Keratinocyte (primary cell): ENCODE measurements at regions not wholly inside any gene's neighbourhood (a gene's known extent, or its start where the extent isn't known, plus 50 kb on each side); places are given as distances from the start of the nearest gene placed in this dataset.
"Not testable (repeated sequence)": the region's sequence is repeated elsewhere in the genome, so short reads cannot be mapped to it uniquely, and the experiment has no call there.

Experiments
- DNase-seq: peaks from one replicate; pipeline ENCODE4 v3.0.0-alpha.2; 2011; ENCODE audit warnings: low read depth, missing footprints, low spot score
- FAIRE-seq: peaks from 2 replicates; lab custom pipeline; 2011; peaks lifted over from hg19 to GRCh38; lab: Jason Lieb, UNC
- H2AFZ ChIP-seq: 2 replicates; pipeline ENCODE4 v1.6.0; 2012; ENCODE audit warnings: low read length, control low read depth, inconsistent platforms; ENCODE audit not compliant: control insufficient read depth
- H3K27ac ChIP-seq: 2 replicates; pipeline ENCODE4 v1.5.1; 2011; ENCODE audit warnings: low read length; ENCODE audit not compliant: control insufficient read depth, insufficient read depth
- H3K27me3 ChIP-seq: 3 replicates; pipeline ENCODE4 v1.6.0; 2011; ENCODE audit warnings: low read length; ENCODE audit not compliant: control insufficient read depth, insufficient read depth; ENCODE audit errors: extremely low read depth
- H3K36me3 ChIP-seq, 2 experiments: 2 replicates in 1 of 2; 3 replicates in 1 of 2; pipeline ENCODE4 v1.5.1; 2011; ENCODE audit warnings: low read length in 2 of 2, mild to moderate bottlenecking in 1 of 2; ENCODE audit not compliant: control insufficient read depth in 2 of 2, insufficient read depth in 2 of 2; ENCODE audit errors: extremely low read depth in 1 of 2
- H3K4me1 ChIP-seq: 3 replicates; pipeline ENCODE4 v1.5.1; 2011; ENCODE audit warnings: low read length; ENCODE audit not compliant: control insufficient read depth, insufficient read depth; ENCODE audit errors: extremely low read depth
- H3K4me2 ChIP-seq: 3 replicates; pipeline ENCODE4 v1.6.0; 2011; ENCODE audit warnings: low read depth, low read length; ENCODE audit not compliant: control insufficient read depth, insufficient read depth; ENCODE audit errors: extremely low read depth
- H3K4me3 ChIP-seq, 3 experiments: fragments of 200-600 bp in 1 of 3; sonication (generic) in 1 of 3; 2 replicates in 2 of 3; 3 replicates in 1 of 3; pipeline ENCODE4 v1.5.1; 2011 to 2016; ENCODE audit warnings: low read length in 3 of 3, mild to moderate bottlenecking in 3 of 3, control low read depth in 2 of 3, inconsistent platforms in 1 of 3, low read depth in 1 of 3, mixed read lengths in 1 of 3, mixed run types in 1 of 3, moderate library complexity in 1 of 3; ENCODE audit not compliant: control insufficient read depth in 2 of 3, insufficient read depth in 2 of 3; ENCODE audit errors: extremely low read depth in 1 of 3
- H3K79me2 ChIP-seq: 2 replicates; pipeline ENCODE4 v1.6.0; 2012; ENCODE audit warnings: low read length; ENCODE audit not compliant: control insufficient read depth, insufficient read depth
- H3K9ac ChIP-seq: 3 replicates; pipeline ENCODE4 v1.6.0; 2011; ENCODE audit warnings: low read length; ENCODE audit not compliant: control insufficient read depth, insufficient read depth; ENCODE audit errors: extremely low read depth
- H3K9me1 ChIP-seq: 3 replicates; pipeline ENCODE4 v1.6.0; 2011; ENCODE audit warnings: low read length; ENCODE audit not compliant: control insufficient read depth, insufficient read depth; ENCODE audit errors: extremely low read depth
- H3K9me3 ChIP-seq: 2 replicates; pipeline ENCODE4 v1.5.1; 2012; ENCODE audit warnings: low read depth, low read length; ENCODE audit not compliant: control insufficient read depth
- H4K20me1 ChIP-seq: 3 replicates; pipeline ENCODE4 v1.6.0; 2011; ENCODE audit warnings: low read length; ENCODE audit not compliant: control insufficient read depth, insufficient read depth; ENCODE audit errors: extremely low read depth
- EZH2 ChIP-seq: IDR thresholded peaks from one replicate; pipeline ENCODE4 v1.6.1; 2012; ENCODE audit warnings: inconsistent platforms, mild to moderate bottlenecking, low read length, moderate library complexity
- dilution Hi-C: fragments of 300-500 bp; cut with MboI; formaldehyde crosslinking; loops from one replicate; pipeline ENCODE4 v1.7.0; 2020; ENCODE audit warnings: low sequenced_read_pairs; ENCODE audit not compliant: extremely low pct_ligation_motif_present
- TF ChIP-seq, protein P1 (sequence below), 3 experiments: IDR thresholded peaks in 1 of 3; conservative IDR thresholded peaks in 1 of 3; optimal IDR thresholded peaks in 1 of 3; 2 replicates in 2 of 3; 3 replicates in 1 of 3; pipeline versions ENCODE3 to v1.5.1; 2011; ENCODE audit warnings: low read length in 3 of 3, mild to moderate bottlenecking in 3 of 3, moderate library complexity in 2 of 3, control low read depth in 1 of 3, inconsistent platforms in 1 of 3; ENCODE audit not compliant: insufficient read depth in 2 of 3; ENCODE audit errors: extremely low read depth in 1 of 3

DNA sequence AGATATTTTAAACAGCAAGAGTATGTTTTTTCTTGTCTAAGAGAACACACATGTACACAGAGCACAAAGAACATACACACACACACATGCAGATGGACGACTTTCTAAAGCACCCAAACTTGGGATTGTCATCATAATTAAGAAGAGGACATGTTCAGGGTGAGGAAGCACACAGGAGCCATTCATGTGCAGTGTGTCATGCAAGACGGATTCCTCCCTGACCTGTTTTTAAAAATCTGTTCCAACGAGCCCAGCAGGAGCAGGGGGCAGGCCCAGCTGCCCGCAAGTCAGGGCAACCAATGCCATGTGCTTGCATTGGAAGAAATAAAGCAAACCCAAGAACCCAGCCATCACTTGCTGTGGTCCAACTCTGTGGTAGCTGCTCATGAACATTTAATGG is 167.3 kb upstream of the ZNF644 start:
- Histone ChIP-seq H3K4me2 (no peak overlapping the region), H2AFZ (no peak overlapping the region), H3K9ac (no peak overlapping the region), H4K20me1 (no peaks in the 10 kb centered on the region), H3K27me3 (no peaks in the 10 kb centered on the region), H3K27ac (no peak overlapping the region), H3K36me3 (no peaks in the 10 kb centered on the region), H3K9me1 (no peaks in the 10 kb centered on the region), H3K4me3 (no peak overlapping the region), H3K79me2 (no peaks in the 10 kb centered on the region), H3K9me3 (no peaks in the 10 kb centered on the region), H3K4me1 (no peaks in the 10 kb centered on the region)
- FAIRE-seq (no peak), DNase-seq (no peak)
- TF ChIP-seq EZH2 = no peak
- TF ChIP-seq, protein P1, sequence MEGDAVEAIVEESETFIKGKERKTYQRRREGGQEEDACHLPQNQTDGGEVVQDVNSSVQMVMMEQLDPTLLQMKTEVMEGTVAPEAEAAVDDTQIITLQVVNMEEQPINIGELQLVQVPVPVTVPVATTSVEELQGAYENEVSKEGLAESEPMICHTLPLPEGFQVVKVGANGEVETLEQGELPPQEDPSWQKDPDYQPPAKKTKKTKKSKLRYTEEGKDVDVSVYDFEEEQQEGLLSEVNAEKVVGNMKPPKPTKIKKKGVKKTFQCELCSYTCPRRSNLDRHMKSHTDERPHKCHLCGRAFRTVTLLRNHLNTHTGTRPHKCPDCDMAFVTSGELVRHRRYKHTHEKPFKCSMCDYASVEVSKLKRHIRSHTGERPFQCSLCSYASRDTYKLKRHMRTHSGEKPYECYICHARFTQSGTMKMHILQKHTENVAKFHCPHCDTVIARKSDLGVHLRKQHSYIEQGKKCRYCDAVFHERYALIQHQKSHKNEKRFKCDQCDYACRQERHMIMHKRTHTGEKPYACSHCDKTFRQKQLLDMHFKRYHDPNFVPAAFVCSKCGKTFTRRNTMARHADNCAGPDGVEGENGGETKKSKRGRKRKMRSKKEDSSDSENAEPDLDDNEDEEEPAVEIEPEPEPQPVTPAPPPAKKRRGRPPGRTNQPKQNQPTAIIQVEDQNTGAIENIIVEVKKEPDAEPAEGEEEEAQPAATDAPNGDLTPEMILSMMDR (optimal IDR thresholded peaks at IDR 0.05 in 1 of 3, IDR thresholded peaks at IDR 0.05 in 1 of 3, conservative IDR thresholded peaks at IDR 0.05 in 1 of 3; ENCODE audit: extremely low read depth in 1 of 3, insufficient read depth in 2 of 3, low read length in 3 of 3) = no peak
- dilution Hi-C loops = no loop called here

DNA sequence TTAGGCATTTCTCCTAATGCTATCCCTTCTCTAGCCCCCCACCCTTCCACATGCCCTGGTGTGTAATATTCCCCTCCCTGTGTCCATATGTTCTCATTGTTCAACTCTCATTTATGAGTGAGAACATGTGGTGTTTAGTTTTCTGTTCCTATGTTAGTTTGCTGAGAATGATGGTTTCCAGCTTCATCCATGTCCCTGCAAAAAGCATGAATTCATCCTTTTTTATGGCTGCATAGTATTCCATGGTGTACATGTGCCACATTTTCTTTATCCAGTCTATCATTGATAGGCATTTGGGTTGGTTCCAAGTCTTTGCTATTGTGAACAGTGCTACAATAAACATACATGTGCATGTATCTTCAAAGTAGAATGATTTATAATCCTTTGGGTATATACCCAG is 161.0 kb upstream of the ZNF644 start:
- H3K27ac ChIP-seq, H2AFZ ChIP-seq, H3K9me1 ChIP-seq, H4K20me1 ChIP-seq, H3K9ac ChIP-seq, H3K4me3 ChIP-seq, FAIRE-seq, H3K79me2 ChIP-seq, H3K9me3 ChIP-seq, H3K27me3 ChIP-seq, H3K36me3 ChIP-seq, H3K4me2 ChIP-seq, dilution Hi-C loops, DNase-seq, H3K4me1 ChIP-seq: not testable (repeated sequence)

DNA sequence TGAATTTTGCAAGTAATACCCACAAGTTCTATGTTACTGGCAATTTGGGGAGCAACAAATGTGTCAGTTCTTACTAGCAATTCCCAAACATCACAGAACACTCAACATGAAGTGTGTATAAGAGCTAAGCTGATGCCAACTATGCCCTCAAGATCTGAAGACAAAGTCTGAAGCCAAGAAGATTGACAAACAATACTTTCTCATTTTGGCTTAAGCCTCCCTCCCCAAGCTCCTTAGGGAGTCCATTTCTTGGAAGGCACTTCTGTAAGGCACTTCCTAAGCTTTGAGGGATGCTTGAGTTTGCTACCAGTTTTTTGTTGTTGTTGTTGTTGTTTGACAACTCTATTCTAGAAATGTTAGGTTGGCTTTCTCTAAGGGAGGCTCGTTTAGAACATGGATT is 154.4 kb upstream of the ZNF644 start:
- no peaks in the 10 kb centered on the region for H3K9me1 ChIP-seq
- H3K4me2 ChIP-seq = no peak overlapping the region
- FAIRE-seq (no peak), DNase-seq (no peak)
- no peaks in the 10 kb centered on the region for H4K20me1 ChIP-seq
- H3K4me3 ChIP-seq = no peak overlapping the region
- no peak overlapping the region for H3K9ac ChIP-seq
- H3K27me3 ChIP-seq = peaks cover 7% of the 10 kb centered on the region
- no peaks in the 10 kb centered on the region for H3K79me2 ChIP-seq
- no peaks in the 10 kb centered on the region for H3K9me3 ChIP-seq
- no peaks in the 10 kb centered on the region for H3K36me3 ChIP-seq
- H2AFZ ChIP-seq = no peak overlapping the region
- H3K4me1 ChIP-seq = no peaks in the 10 kb centered on the region
- dilution Hi-C loops = no loop called here
- no peak for TF ChIP-seq EZH2
- TF ChIP-seq, protein P1 (optimal IDR thresholded peaks at IDR 0.05 in 1 of 3, IDR thresholded peaks at IDR 0.05 in 1 of 3, conservative IDR thresholded peaks at IDR 0.05 in 1 of 3; ENCODE audit: extremely low read depth in 1 of 3, insufficient read depth in 2 of 3, low read length in 3 of 3) = no peak
- H3K27ac ChIP-seq = no peak overlapping the region
